ENCODE measurements at regions not wholly inside any gene's neighbourhood (a gene's known extent, or its start where the extent isn't known, plus 50 kb on each side); places are given as distances from the start of the nearest gene placed in this dataset.

- intact Hi-C loops (cut with DNase I): no loop called here
- TF ChIP-seq CTCF (IDR thresholded peaks at IDR 0.05): no peak
- Histone ChIP-seq H3K27me3 (no peaks in the 10 kb centered on the region), H3K4me3 (no peak overlapping the region), H3K27ac (no peak overlapping the region), H3K36me3 (no peaks in the 10 kb centered on the region), H3K4me1 (no peaks in the 10 kb centered on the region), H3K9me3 (no peaks in the 10 kb centered on the region)
- ATAC-seq: no peak
- no peak for DNase-seq
Measured at GRCh38 chrX:22325096-22325495, 52.4 kb downstream of the CBLL2 start.

- no peak overlapping the region for H3K4me3 ChIP-seq
- no peak overlapping the region for H3K27ac ChIP-seq
- ATAC-seq: no peak
- no peak for DNase-seq
- no peaks in the 10 kb centered on the region for H3K27me3 ChIP-seq
- H3K4me1 ChIP-seq: no peaks in the 10 kb centered on the region
- TF ChIP-seq CTCF (IDR thresholded peaks at IDR 0.05): no peak
- no peaks in the 10 kb centered on the region for H3K9me3 ChIP-seq
- no peaks in the 10 kb centered on the region for H3K36me3 ChIP-seq
- intact Hi-C loops (cut with DNase I): no loop called here
Measured at GRCh38 chrX:22329783-22330182, 57.1 kb downstream of the CBLL2 start.

GRCh38 chrX:22338740-22339139, 66.0 kb downstream of the CBLL2 start:
- ATAC-seq (no peak), DNase-seq (no peak)
- no peak for TF ChIP-seq CTCF (IDR thresholded peaks at IDR 0.05)

DNA sequence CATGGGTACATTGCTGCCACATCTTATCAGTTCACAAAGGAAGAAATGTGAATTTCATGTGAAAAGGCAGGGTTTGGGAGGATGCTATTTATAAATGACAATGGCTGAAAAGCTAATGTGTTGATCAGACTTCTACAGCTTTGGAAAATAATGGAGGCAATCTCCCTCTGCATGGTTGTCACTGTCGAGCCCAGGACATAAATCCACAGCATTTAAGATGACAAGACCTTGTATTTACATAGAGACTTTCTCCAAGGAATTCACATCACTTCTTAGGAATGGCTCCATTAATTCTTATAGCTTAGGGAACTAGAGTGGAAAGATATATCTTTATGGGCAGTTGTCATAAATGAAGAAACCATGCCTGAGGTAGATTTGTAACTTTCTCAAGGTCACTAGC, 66.7 kb downstream of the CBLL2 start:
- Histone ChIP-seq H3K36me3 (no peaks in the 10 kb centered on the region), H3K27ac (no peak overlapping the region), H3K9me3 (no peaks in the 10 kb centered on the region), H3K4me1 (no peaks in the 10 kb centered on the region), H3K4me3 (no peak overlapping the region), H3K27me3 (no peaks in the 10 kb centered on the region)
- ATAC-seq (no peak), DNase-seq (no peak)
- intact Hi-C loops (cut with DNase I): no loop called here
- no peak for TF ChIP-seq CTCF (IDR thresholded peaks at IDR 0.05)

More at GRCh38 chrX:22338740-22339139, 66.0 kb downstream of the CBLL2 start:
- Histone ChIP-seq H3K9me3 (no peaks in the 10 kb centered on the region), H3K36me3 (no peaks in the 10 kb centered on the region), H3K4me1 (no peaks in the 10 kb centered on the region), H3K4me3 (no peak overlapping the region), H3K27me3 (no peaks in the 10 kb centered on the region), H3K27ac (no peak overlapping the region)
- intact Hi-C loops (cut with DNase I): no loop called here

DNA sequence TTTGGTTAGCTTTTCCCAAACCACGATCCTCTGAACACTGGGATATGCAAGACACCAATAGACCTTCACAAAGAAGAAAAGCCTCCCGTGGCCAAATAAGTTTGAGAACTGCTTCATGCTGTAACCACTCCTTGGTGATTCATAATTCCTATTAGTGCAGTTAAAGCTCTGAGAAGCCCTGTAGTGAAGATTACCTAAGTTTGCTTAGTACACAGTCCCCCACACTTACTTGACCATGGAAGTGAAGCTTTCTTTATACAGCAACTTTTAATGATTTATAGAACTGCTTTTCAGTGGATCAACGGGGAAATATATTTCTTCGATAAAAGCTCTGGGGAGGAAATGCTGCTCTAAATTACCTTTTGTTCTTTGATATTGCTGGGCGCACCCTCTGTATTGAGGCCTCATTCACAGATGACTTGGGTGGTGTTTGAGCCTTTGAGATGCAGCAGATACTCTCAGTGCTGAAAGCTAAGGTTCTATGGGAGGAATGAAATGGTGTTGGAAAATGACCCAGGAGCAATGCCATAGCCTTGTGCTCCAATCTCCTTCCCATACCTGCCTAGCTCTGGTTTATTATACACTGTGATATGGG, 67.4 kb downstream of the CBLL2 start:
- ATAC-seq (no peak), DNase-seq (no peak)
- intact Hi-C loops (cut with DNase I): no loop called here
- H3K4me3 ChIP-seq: no peak overlapping the region
- no peaks in the 10 kb centered on the region for H3K9me3 ChIP-seq
- H3K36me3 ChIP-seq: no peaks in the 10 kb centered on the region
- H3K27ac ChIP-seq: no peak overlapping the region
- H3K27me3 ChIP-seq: no peaks in the 10 kb centered on the region
- no peak for TF ChIP-seq CTCF (IDR thresholded peaks at IDR 0.05)
- H3K4me1 ChIP-seq: no peaks in the 10 kb centered on the region

- intact Hi-C loops (cut with DNase I): no loop called here
- Histone ChIP-seq H3K9me3 (no peaks in the 10 kb centered on the region), H3K27ac (no peak overlapping the region), H3K36me3 (no peaks in the 10 kb centered on the region), H3K4me1 (no peaks in the 10 kb centered on the region), H3K27me3 (no peaks in the 10 kb centered on the region), H3K4me3 (no peak overlapping the region)
- DNase-seq (no peak), ATAC-seq (no peak)
- TF ChIP-seq CTCF (IDR thresholded peaks at IDR 0.05): no peak
Measured at GRCh38 chrX:22343192-22343591, 70.5 kb downstream of the CBLL2 start.

Measured in upper lobe of right lung (tissue), 1 donor.